HG02840 (cell line): ENCODE measurements at regions not wholly inside any gene's neighbourhood (a gene's known extent, or its start where the extent isn't known, plus 50 kb on each side); places are given as distances from the start of the nearest gene placed in this dataset.
"Not testable (repeated sequence)": the region's sequence is repeated elsewhere in the genome, so short reads cannot be mapped to it uniquely, and the experiment has no call there.

Experiments
- ATAC-seq: cut with Tn5 transposase; IDR thresholded peaks from one replicate; pipeline ENCODE4 v1.9.1; 2021; ENCODE audit warnings: mild to moderate bottlenecking, moderate library complexity, moderate number of reproducible peaks; ENCODE audit not compliant: unreplicated experiment, low FRiP score

DNA sequence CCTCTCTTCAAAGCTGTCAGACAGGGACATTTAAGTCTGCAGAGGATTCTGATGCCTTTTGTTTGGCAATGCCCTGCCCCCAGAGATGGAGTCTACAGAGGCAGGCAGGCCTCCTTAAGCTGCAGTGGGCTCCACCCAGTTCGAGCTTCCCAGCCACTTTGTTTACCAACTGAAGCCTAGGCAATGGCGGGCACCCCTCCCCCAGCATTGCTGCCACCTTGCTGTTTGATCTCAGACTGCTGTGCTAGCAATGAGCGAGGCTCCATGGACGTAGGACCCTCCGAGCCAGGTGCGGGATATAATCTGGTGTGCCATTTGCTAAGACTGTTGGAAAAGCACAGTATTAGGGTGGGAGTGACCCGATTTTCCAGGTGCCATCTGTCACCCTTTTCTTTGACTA is 207.7 kb downstream of the OTOP1 start:
- ATAC-seq: not testable (repeated sequence)

DNA sequence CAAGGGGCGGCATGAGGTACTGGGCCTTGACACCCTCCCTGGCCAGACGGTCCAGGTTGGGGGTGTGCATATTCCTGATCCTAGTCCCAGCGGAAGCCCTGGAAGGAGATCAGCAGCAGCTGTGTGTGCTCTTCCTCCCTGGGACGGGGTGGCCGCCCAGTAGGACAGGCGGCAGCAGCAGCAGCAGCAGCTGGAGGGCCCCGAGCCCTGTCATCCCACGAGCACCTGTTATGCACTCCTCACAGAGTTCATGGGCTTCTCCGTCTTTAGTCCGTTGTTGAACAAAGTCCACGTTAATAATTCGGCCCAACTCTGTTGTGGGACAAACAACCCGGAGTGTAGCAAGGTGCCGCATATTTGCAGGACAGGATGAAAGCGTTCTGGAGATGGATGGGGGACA is 205.6 kb downstream of the OTOP1 start:
- not testable (repeated sequence) for ATAC-seq

DNA sequence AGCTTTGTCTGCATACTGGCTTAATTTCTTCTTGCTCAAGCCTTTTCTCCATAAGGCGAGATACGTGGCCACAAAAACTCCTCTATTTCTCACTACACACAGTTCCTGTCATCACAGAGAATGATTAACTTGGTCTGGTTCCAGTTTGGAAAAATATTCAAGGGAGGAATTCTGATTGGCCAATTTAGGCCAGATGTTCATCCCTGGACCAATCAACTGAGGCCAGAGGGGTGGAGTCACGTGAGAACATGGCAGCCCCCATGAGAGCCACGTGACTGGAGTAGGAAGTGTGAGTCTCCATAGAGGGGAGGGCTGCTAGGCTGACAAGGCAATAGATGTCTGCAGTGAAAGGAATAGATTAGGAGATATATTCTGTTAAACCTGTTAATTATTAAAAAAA is 200.0 kb downstream of the OTOP1 start:
- not testable (repeated sequence) for ATAC-seq

DNA sequence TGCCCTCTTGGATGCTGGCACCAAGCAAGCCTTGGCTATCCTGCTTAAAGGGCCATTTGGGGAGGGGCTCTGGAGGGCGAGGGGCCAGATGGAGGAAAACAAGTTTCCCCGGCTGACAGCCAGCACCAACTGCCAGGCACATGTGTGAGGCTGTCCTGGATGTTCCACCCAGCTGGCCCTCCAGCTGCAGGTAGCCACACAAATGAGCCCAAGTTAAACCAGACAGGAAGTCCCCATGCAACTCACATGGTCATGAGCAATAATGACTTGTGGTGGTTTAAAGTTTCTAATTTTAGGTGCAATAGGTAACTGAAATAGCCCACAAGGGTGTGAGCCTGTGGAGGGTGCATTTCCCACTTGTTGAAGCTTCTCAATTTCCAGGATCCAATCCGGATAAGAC is 198.0 kb downstream of the OTOP1 start:
- ATAC-seq: not testable (repeated sequence)

DNA sequence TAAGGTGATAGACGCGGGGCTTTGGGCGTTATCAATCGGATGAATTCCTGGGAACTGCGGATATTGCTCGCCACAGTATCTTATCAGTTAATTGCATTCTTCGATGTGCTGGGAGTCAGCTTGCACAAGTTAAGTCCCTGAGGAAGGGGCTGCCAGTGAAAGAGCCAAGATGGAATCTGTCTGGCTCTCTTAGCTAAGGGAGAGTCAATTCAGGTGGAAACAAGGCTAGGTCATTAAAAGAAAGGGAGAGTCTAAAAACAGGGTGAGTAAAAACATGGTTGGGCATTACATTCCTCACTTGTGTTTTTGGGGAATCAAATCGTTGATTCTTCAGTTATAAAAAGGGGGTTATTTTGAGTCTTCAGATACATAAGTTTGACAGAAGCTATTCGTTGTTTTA is 196.2 kb downstream of the OTOP1 start:
- not testable (repeated sequence) for ATAC-seq

DNA sequence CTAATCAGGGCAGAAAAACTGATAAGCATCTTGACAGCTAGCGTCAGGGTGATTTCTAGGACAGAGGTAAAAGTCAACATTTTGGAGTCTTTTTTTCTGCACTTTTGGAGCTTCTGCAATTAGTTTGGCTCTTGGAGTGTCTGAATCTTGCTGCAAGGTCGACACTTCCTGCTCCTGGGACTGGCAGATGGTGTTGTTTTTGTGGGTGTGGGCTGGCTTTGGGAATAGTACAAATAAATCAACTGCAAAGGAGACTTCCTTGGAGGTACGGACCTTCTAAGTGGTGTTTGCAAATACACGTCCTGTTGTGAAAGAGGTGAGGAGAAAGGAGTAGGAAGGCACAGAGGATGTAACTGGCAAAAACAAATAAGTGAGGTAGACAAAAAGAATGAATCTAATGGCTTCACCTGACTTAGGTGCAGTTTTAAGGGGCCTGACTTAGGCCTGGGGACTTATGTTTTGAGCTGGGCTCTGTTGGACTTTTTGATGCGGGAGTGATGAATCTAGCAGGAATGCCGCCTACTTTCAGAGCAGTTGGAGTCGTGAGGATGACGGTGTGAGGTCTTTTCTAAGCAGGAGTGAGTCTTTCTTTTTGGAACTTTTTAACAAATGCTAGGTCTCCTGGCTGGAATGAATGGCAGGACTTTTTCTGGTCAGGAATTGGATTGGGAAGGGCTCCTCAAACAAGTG is 195.1 kb downstream of the OTOP1 start:
- not testable (repeated sequence) for ATAC-seq

DNA sequence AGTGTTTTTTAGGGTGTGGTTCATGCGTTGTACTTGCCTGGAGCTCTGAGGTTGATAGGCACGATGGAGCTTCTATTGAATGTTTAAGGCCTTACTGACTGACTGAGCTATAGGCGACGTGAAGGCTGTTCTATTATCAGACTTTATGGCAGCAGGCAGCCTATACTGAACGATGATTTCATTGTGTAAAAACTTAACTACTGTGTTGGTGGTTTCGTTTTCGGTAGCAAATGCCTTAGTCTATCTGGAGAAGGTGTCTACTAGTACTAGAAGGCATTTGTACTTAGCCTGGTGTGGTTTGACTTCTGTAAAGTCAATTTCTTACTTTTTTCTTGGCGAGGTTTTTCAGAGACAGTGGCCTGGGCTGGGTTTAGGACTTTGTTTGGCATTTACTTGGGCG is 194.4 kb downstream of the OTOP1 start:
- ATAC-seq: not testable (repeated sequence)

DNA sequence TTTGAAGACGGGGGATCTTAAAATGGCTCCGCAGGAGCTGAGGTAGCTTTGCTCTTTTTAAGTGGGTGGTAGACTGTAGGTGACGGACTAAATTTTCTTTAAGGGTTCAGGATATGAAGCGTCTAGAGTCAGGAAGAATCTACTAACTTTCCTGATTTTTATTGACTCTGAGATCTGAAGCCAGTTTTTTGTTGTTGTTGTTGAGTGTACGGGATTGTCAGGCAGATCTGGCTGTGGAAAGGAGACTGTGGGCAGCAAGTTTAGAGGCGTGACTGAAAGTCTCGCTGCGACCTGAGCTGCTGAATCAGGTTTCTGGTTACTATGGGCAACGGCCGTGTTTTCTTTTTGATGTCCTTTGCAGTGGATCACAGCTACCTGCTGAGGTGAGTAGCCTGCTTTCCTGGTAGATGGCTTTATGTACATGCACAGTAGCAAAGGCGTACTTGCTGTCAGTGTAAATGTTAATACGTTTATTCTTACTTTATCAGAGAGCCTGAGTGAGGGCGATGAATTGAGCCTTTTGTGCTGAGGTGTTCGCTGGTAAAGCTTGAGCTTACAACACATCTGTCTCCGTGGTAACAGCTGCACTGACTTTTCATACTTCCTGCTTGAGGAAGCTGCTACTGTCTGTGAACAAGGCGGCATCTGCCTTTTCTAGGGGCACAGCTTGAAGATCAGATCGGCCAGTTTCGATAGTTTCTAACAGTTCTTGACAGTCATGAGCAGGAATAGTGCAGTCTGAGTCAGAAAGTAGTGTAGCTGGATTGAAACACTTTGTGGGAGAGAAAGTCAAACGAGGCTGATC is 193.7 kb downstream of the OTOP1 start:
- ATAC-seq: not testable (repeated sequence)

DNA sequence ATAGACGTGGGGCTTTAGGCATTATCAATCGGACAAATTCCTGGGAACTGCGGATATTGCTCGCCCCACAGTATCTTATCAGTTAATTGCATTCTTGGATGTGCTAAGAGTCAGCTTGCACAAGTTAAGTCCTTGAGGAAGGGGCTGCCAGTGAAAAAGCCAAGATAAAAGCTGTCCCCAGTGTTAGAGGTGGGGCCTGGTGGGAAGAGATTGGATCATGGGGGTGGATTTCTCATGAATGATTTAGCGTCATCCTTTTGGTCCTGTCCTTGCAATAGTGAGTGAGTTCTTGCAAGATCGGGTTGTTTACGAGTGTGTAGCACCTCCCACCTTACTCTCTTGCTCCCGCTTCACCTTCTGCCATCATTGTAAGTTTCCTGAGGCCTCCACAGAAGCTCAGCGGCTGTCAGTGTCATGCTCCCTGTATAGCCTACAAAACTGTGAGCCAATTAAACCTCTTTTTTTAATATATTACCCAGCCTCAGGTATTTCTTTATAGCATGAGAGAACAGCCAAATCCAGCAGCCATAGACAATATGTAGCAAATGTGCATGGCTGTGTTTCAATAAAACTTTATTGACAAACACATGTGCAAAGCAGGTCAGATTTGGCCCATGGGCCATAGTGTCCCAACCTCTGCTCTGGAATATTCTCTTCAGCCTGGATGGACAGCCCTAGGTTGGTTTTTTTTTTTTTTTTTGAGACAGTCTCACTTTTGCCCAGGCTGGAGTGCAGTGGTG is 189.2 kb downstream of the OTOP1 start:
- ATAC-seq: not testable (repeated sequence)

DNA sequence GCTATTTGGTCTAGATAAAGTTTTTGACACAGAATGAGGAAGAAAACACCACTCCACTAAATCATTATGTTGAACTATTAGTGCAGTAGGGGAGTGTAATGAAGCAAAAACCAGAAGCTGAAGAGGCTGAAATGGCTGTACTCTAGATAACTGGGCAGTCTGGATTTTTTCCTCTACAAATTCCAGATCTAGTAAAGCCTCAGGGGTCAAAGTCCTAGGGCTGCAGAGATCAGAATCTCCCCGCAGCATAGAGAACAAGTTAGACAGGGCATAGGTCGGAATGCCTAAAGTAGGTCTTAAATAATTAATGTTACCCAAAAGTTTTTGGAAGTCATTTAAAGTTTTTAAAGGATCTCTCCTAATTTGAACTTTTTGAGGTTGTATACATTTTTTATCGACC is 180.9 kb downstream of the OTOP1 start:
- not testable (repeated sequence) for ATAC-seq

DNA sequence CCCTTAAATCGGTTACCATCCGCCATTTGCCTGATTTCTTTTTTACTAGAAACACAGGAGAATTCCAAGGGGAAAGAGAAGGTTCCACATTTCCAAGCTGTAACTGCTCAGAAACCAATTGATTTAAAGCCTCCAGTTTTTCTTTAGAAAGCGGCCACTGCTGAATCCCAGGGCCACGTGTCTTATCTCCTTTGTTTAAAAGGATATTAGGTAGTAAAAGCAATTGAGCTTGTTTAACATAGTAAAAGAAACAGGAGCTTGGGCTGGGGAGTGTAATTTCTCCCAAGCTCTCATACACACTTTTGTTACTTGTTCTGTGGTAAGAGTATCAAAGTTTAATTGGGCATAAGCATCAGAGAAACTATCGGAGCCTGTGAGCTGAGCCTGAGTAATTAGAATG is 180.0 kb downstream of the OTOP1 start:
- ATAC-seq: not testable (repeated sequence)

DNA sequence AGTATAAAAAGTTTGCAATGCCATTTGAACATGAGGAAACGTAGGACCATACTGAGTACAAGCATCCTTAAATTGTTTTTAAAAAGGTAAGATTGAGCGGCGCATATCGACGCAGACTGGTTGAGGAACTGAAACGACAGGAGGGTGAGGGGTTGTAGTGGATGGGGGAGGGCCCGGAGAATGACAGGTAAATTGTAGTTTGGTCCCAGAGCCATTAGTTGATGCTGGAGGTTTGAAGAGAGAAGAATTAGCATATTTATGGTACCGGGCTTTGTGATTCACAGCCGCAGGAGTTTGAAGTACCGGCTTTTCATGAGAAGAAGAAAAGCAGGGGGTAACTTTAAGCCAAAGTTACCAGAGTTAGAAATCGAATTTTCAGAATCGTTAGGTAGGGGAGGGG is 179.5 kb downstream of the OTOP1 start:
- not testable (repeated sequence) for ATAC-seq

DNA sequence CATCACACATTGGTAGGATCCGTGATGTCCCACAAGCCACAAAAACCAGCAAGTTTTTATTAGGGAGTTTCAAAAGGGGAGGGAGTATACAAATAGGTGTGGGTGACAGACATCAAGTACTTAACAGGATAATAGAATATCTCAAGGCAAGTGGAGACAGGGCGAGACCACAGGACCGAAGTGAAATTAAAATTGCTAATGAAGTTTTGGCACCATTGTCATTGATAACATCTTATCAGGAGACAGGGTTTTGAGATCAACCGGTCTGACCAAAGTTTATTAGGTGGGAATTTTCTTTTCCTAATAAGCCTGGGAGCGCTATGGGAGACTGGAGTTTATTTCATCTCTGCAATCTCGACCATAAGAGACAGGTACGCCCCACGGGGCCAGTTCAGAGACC is 178.5 kb downstream of the OTOP1 start:
- not testable (repeated sequence) for ATAC-seq

DNA sequence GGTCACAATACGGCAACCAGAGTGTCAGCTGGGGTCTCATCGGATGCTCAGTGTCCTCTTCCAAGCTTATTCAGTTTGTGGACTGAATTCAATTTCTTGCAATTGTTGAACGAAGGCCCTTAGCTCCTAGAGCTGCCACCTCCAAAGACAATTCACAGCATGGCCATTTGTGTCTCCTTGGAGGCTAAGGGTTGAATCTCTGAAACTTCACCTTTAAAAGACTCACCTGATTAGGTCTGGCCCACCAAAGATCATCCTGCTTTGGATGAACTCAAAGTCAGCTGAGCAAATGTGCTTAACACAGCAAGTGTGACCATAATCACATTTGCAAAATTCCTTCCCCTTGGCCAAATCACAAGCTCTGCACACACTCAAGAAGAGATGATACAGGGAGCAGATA is 175.9 kb downstream of the OTOP1 start:
- ATAC-seq: not testable (repeated sequence)

DNA sequence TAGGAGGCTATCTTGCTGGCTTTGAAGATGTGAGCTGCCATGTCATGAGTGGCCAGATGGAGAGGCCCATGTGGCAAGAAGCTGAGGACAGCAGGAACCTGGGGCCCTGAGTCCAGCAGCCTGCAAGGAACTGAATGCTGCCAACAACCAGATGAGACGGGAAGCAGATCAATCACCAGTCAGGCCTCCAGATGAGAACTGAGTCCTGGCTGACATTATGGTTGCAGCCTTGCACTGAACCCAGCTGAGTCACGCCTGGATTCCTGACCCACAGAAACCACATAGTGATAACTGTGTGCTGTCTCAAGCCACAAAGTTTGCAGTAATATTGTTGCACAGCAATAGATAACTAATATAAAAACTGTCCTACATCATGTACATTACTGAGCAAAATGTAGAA is 173.8 kb downstream of the OTOP1 start:
- not testable (repeated sequence) for ATAC-seq

DNA sequence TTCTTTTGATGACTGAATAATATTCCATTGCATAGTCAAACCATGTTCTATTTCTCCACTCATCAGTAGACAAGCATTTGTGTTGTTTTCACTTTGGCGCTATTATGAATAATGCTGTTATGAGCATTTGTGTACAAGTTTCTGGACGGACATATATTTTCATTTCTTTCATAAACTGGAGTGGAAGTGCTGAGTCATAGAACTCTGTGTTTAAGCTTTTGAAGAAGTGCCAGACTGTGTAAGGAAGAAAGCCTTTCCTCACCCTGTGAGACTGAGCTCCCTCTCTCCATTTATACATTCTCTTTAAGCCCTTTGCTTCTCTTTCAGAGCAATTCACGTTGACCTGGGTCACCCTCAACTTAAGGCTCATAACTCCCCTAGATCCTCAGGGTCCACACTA is 169.5 kb downstream of the OTOP1 start:
- not testable (repeated sequence) for ATAC-seq

DNA sequence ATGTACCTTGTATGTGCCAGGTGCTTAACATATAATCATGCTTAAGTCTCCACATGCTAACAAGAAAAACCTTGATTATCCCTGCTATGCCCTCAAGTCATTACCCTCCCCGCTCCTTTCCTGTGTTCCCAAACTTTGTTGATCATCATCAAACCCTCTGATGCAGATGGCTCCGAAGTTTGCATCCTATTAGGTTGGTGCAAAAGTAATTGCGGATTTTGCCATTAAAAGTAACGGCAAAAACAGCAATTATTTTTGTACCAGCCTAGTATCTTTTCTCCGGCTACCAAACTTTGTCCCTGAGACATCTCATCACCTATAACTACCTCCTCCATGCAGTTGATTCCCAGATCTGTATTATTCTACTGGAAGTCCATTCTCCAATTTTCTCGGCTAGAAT is 142.6 kb downstream of the OTOP1 start:
- not testable (repeated sequence) for ATAC-seq

DNA sequence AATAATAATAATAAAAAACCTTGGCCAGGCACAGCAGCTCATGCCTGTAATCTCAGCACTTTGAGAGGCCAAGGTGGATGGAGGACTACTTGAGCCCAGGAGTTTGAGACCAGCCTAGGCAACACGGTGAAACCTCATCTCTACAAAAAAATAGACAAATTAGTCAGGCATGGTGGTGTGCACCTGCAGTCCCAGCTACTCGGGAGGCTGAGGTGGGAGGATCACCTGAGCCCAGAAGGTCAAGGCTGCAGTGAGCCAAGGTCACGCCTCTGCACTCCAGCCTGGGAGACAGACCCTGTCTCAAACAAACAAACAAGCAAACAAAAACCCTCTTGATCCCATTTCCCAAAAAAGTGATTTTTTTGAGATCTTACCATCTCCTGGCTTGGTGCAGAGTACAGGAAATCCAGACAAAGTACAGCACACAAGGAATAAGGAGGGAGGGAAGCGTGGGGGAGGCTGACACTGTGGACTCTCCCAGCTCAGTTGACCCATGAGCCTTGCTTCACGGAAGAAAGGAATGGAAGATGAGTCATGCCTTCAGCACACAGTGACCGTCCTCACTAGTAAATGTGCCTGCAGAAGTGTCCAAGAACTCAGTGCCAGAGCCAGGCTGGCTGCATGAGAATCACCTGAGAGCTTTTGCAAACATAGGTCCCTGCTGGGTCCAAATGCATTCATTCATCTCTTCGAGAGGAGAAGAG is 136.9 kb downstream of the OTOP1 start:
- not testable (repeated sequence) for ATAC-seq

DNA sequence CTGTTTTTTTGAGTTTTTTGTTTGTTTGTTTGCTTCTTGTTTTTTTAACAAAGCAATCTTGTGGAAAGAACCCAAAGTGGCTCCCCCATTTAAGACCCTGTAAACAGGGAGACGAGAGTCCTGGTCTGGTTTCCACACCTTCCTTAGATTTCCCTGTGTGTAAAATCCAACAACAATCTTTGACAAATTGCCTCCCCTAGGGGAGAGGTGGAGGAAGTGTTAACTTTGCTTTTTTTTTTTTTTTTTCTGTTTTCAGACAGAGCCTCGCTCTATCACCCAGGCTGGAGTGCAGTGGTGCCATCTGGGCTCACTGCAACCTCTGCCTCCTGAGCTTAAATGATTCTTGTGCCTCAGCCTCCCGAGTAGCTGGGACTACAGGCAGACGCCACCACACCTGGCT is 136.0 kb downstream of the OTOP1 start:
- not testable (repeated sequence) for ATAC-seq

DNA sequence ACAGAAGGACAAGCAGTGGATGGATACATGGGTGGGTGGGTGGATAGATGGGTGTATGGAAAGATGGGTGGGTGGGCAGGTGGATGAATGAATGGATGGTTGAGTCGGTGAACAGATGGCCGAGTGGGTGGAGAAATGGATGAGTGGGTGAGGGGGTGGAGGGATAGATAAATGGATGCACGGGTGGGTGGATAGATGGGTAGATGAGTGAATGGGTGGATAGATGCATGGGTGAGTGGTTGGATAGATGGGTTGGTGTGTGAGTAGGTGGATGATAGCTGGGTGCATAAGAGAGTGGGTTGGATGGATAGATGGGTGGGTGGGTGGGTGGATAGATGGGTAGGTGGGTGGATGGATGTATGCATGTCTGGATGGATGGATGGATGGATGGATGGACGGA is 134.6 kb downstream of the OTOP1 start:
- ATAC-seq: not testable (repeated sequence)
